ENCODE measurements at regions not wholly inside any gene's neighbourhood (a gene's known extent, or its start where the extent isn't known, plus 50 kb on each side); places are given as distances from the start of the nearest gene placed in this dataset.

GRCh38 chr2:111633643-111634042 lies 250.3 kb downstream of the ANAPC1 start:
- H2BK120ac ChIP-seq (ENCODE audit: low read depth, low read length, poor library complexity, severe bottlenecking), result no peak overlapping the region
- Mint-ChIP-seq H3K4me1 (peaks cover 0 to 3% of the 10 kb centered on the region in 2 experiments; a peak in 1 of 4 replicates), H3K4me3 (no peak overlapping the region), H3K9me3 (peaks cover 20 to 24% of the 10 kb centered on the region in 2 experiments), H3K27ac (no peak overlapping the region), H3K36me3 (ENCODE audit: insufficient read depth in 1 of 3, low read depth in 3 of 3) (peaks cover 6 to 25% (median 16%) of the 10 kb centered on the region in 3 experiments; a peak in 6 of 7 replicates), H3K27me3 (ENCODE audit: low read depth) (peaks cover 5% of the 10 kb centered on the region)
- no peak overlapping the region for H3K4me2 ChIP-seq (ENCODE audit: insufficient read depth, insufficient read length, low read length)
- no peaks in the 10 kb centered on the region for H3K23me2 ChIP-seq (ENCODE audit: insufficient read length, low read depth, low read length, poor library complexity, severe bottlenecking)
- DNase-seq, result no peak
- no peak overlapping the region for H3K14ac ChIP-seq (ENCODE audit: insufficient read depth, low read length)
- H3K27ac ChIP-seq (ENCODE audit: insufficient read length, low read depth, low read length), result no peak overlapping the region
- no peaks in the 10 kb centered on the region for H3K79me1 ChIP-seq (ENCODE audit: insufficient read depth, low read depth, low read length, poor library complexity, severe bottlenecking)
- no peak overlapping the region for H2BK5ac ChIP-seq (ENCODE audit: insufficient read length, low read length)
- no peak overlapping the region for H2BK20ac ChIP-seq (ENCODE audit: low read depth, low read length, poor library complexity, severe bottlenecking)
- no peak overlapping the region for H3K9ac ChIP-seq (ENCODE audit: extremely low read depth, insufficient read length, low read length)
- H3K4ac ChIP-seq (ENCODE audit: low read depth, low read length), result no peak overlapping the region
- H3K56ac ChIP-seq (ENCODE audit: insufficient read length, low read depth, low read length), result no peak overlapping the region
- H2BK12ac ChIP-seq (ENCODE audit: insufficient read length, low read depth, low read length), result no peak overlapping the region
- no CpG with 5 or more reads among the region's 6 CpGs for WGBS (ENCODE audit: extremely low coverage, insufficient read length, low lambda C conversion rate)
- H2BK15ac ChIP-seq (ENCODE audit: low read depth, low read length), result no peak overlapping the region
- no peak overlapping the region for H4K8ac ChIP-seq (replicated peaks; ENCODE audit: insufficient read length, low read depth, low read length)
- no peak overlapping the region for H4K91ac ChIP-seq (ENCODE audit: insufficient read length, low read depth, low read length)
- no peak overlapping the region for H3K18ac ChIP-seq (ENCODE audit: insufficient read length, low read depth, low read length)
- no peaks in the 10 kb centered on the region for H3K27me3 ChIP-seq (ENCODE audit: insufficient read depth, low read length)
- TF ChIP-seq, protein P1, sequence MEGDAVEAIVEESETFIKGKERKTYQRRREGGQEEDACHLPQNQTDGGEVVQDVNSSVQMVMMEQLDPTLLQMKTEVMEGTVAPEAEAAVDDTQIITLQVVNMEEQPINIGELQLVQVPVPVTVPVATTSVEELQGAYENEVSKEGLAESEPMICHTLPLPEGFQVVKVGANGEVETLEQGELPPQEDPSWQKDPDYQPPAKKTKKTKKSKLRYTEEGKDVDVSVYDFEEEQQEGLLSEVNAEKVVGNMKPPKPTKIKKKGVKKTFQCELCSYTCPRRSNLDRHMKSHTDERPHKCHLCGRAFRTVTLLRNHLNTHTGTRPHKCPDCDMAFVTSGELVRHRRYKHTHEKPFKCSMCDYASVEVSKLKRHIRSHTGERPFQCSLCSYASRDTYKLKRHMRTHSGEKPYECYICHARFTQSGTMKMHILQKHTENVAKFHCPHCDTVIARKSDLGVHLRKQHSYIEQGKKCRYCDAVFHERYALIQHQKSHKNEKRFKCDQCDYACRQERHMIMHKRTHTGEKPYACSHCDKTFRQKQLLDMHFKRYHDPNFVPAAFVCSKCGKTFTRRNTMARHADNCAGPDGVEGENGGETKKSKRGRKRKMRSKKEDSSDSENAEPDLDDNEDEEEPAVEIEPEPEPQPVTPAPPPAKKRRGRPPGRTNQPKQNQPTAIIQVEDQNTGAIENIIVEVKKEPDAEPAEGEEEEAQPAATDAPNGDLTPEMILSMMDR (conservative IDR thresholded peaks at IDR 0.05), result no peak
- H3T11ph ChIP-seq (ENCODE audit: low read length), result no peak overlapping the region
- no peak overlapping the region for H2AK5ac ChIP-seq (ENCODE audit: insufficient read length, low read length)
- no peak overlapping the region for H4K5ac ChIP-seq (ENCODE audit: insufficient read length, low read depth, low read length)
- H3K9me3 ChIP-seq (ENCODE audit: control insufficient read depth, low read depth, low read length), result no peaks in the 10 kb centered on the region
- H3K4me1 ChIP-seq (ENCODE audit: insufficient read depth, low read length), result no peaks in the 10 kb centered on the region
- no peaks in the 10 kb centered on the region for H3K79me2 ChIP-seq (ENCODE audit: insufficient read depth, low read length)
- H3K23ac ChIP-seq (ENCODE audit: insufficient read length, low read depth, low read length), result no peak overlapping the region
- no peaks in the 10 kb centered on the region for H4K20me1 ChIP-seq (ENCODE audit: control insufficient read depth, insufficient read depth, insufficient read length)
- H2AFZ ChIP-seq (ENCODE audit: low read length), result no peak overlapping the region

Data from H9 (cell line).